K562 (cell line): ENCODE measurements at regions not wholly inside any gene's neighbourhood (a gene's known extent, or its start where the extent isn't known, plus 50 kb on each side); places are given as distances from the start of the nearest gene placed in this dataset.

Source experiments
- ATAC-seq: fragments of 200-7000 bp; cut with Tn5 transposase; 3 replicates; pipeline ENCODE4 v1.9.1; 2020; ENCODE audit warnings: moderate library complexity
- BruUV-seq: library from RNA; stranded (reverse); fragments of 400-500 nt; replicated peaks from 2 replicates; lab custom pipeline; 2021; lab: Mats Ljungman, UMichigan
- CTCF ChIA-PET: fragments of 300-600 bp; formaldehyde crosslinking; extraction: SDS; loops from one replicate; lab custom pipeline; 2021; ENCODE audit warnings: low intra/inter-chr PET ratio; lab: Yijun Ruan, JAX
- POLR2A ChIA-PET: fragments of 300-600, 350-650 bp; sonication (Branson Sonifier 250); formaldehyde crosslinking; extraction: SDS; loops from one replicate; lab custom pipeline; 2021; ENCODE audit warnings: antibody characterized with exemption, inconsistent platforms; lab: Yijun Ruan, JAX
- DNase-seq, 4 experiments: peaks; one replicate each; pipeline versions ENCODE4 v3.0.0 to v3.0.0-alpha.2; 2011 to 2018; ENCODE audit warnings: low spot score in 3 of 4, mixed read lengths in 3 of 4; ENCODE audit errors: extremely low read depth in 1 of 4
- FAIRE-seq: peaks from 2 replicates; lab custom pipeline; 2011; peaks lifted over from hg19 to GRCh38; lab: Jason Lieb, UNC
- H2AFZ ChIP-seq: 2 replicates; pipeline ENCODE4 v1.6.0; 2011; ENCODE audit warnings: low read depth, low read length, control low read depth, inconsistent platforms
- H3K27ac ChIP-seq: fragments of 200-600 bp; 3 replicates; pipeline ENCODE4 v1.8.0; 2011; ENCODE audit warnings: low read depth, mild to moderate bottlenecking, control low read depth, inconsistent platforms, low read length, moderate library complexity, mixed read lengths; ENCODE audit errors: extremely low read depth
- H3K27me3 ChIP-seq, 2 experiments: fragments of 300-600 bp in 1 of 2; 2 replicates in 1 of 2; 3 replicates in 1 of 2; pipeline versions ENCODE4 v1.6.0 to v1.8.0; 2011; ENCODE audit warnings: inconsistent platforms in 2 of 2, low read length in 2 of 2, mild to moderate bottlenecking in 1 of 2, mixed read lengths in 1 of 2, moderate library complexity in 1 of 2; ENCODE audit not compliant: control insufficient read depth in 2 of 2, insufficient read depth in 2 of 2
- H3K36me3 ChIP-seq: fragments of 300-600 bp; 3 replicates; pipeline ENCODE4 v1.8.0; 2011; ENCODE audit warnings: mild to moderate bottlenecking, low read length, inconsistent platforms; ENCODE audit not compliant: control insufficient read depth, insufficient read depth
- H3K4me1 ChIP-seq, 2 experiments: fragments of 200-600 bp in 1 of 2; replicated peaks in 1 of 2; 2 replicates in 1 of 2; 3 replicates in 1 of 2; pipeline versions ENCODE4 v1.5.1 to v1.8.0; 2011; ENCODE audit warnings: inconsistent platforms in 2 of 2, low read length in 2 of 2, mild to moderate bottlenecking in 1 of 2, mixed read lengths in 1 of 2, moderate library complexity in 1 of 2; ENCODE audit not compliant: control insufficient read depth in 2 of 2, insufficient read depth in 2 of 2
- H3K4me2 ChIP-seq: 2 replicates; pipeline ENCODE4 v1.6.1; 2011; ENCODE audit warnings: low read length, control low read depth, inconsistent platforms, mixed read lengths; ENCODE audit not compliant: insufficient read depth
- H3K4me3 ChIP-seq: fragments of 200-600 bp; sonication (generic), shearing (Covaris generic); 2 replicates; pipeline ENCODE4 v1.5.1; 2016; ENCODE audit warnings: control low read depth, inconsistent platforms
- H3K79me2 ChIP-seq: fragments of 200-600 bp; 3 replicates; pipeline ENCODE4 v1.8.0; 2011; ENCODE audit warnings: low read length, inconsistent platforms; ENCODE audit not compliant: control insufficient read depth, insufficient read depth
- H3K9ac ChIP-seq, 2 experiments: 2 replicates each; pipeline versions ENCODE4 v1.6.0 to v1.6.1; 2011; ENCODE audit warnings: low read depth in 2 of 2, low read length in 2 of 2, control low read depth in 1 of 2, inconsistent platforms in 1 of 2, mild to moderate bottlenecking in 1 of 2, mixed read lengths in 1 of 2; ENCODE audit not compliant: insufficient read depth in 1 of 2
- H3K9me1 ChIP-seq: one replicate; pipeline ENCODE4 v1.6.0; 2011; ENCODE audit warnings: inconsistent platforms, mild to moderate bottlenecking, low read length, moderate library complexity; ENCODE audit not compliant: control insufficient read depth, insufficient read depth
- H3K9me3 ChIP-seq: replicated peaks from 2 replicates; pipeline ENCODE4 v1.5.1; 2011; ENCODE audit warnings: low read depth, low read length, inconsistent platforms; ENCODE audit not compliant: control insufficient read depth, insufficient read depth
- H4K20me1 ChIP-seq: replicated peaks from 2 replicates; pipeline ENCODE4 v1.6.1; 2011; ENCODE audit warnings: low read length, inconsistent platforms, mixed read lengths; ENCODE audit not compliant: control insufficient read depth, insufficient read depth
- EWSR1 ChIP-seq: fragments of 450-650 bp; IDR thresholded peaks from 2 replicates; pipeline ENCODE4 v1.6.1; 2018; ENCODE audit warnings: borderline replicate concordance, mild to moderate bottlenecking, low read depth, moderate library complexity; ENCODE audit not compliant: partially characterized antibody
- EZH2 ChIP-seq: IDR thresholded peaks from 2 replicates; pipeline ENCODE4 v1.6.1; 2012; ENCODE audit warnings: low read depth, mild to moderate bottlenecking, inconsistent platforms, low read length, borderline replicate concordance
- KHSRP ChIP-seq: fragments of 450-650 bp; IDR thresholded peaks from 2 replicates; pipeline ENCODE4 v1.6.1; 2017
- MTA2 ChIP-seq: fragments of 450-650 bp; IDR thresholded peaks from 2 replicates; pipeline ENCODE4 v1.6.1; 2016; ENCODE audit warnings: low read depth
- NCOA1 ChIP-seq: fragments of 450-650 bp; IDR thresholded peaks from 2 replicates; pipeline ENCODE4 v1.6.1; 2016; ENCODE audit warnings: low read depth
- POLR3A ChIP-seq: IDR thresholded peaks from 2 replicates; pipeline ENCODE4 v1.6.1; 2011; ENCODE audit warnings: borderline replicate concordance, mild to moderate bottlenecking, moderate library complexity; ENCODE audit not compliant: insufficient read length, insufficient read depth; ENCODE audit errors: extremely low read depth
- SAFB2 ChIP-seq: fragments of 200-400 bp; formaldehyde crosslinking; IDR thresholded peaks from 2 replicates; pipeline ENCODE4 v1.6.1; 2018; ENCODE audit warnings: borderline replicate concordance, low read length, low read depth, moderate library complexity; ENCODE audit not compliant: severe bottlenecking
- ZNF282 ChIP-seq: sonication (generic); formaldehyde crosslinking; IDR thresholded peaks from 2 replicates; pipeline ENCODE4 v1.8.1; 2023; ENCODE audit warnings: missing genetic modification reagents
- ZNF311 ChIP-seq: fragments of 250-450 bp; sonication (Bioruptor Pico); IDR thresholded peaks from 2 replicates; pipeline ENCODE4 v1.4.0; 2020; ENCODE audit warnings: mild to moderate bottlenecking, moderate library complexity
- ZNF41 ChIP-seq: fragments of 250-450 bp; sonication (Bioruptor Pico); conservative IDR thresholded peaks from 2 replicates; pipeline ENCODE4 v1.4.0; 2020; ENCODE audit warnings: mild to moderate bottlenecking
- ZNF584 ChIP-seq: fragments of 200-800 bp; sonication (Bioruptor generic); IDR thresholded peaks from 2 replicates; pipeline ENCODE4 v1.6.1; 2016; ENCODE audit warnings: low read depth, mild to moderate bottlenecking, missing genetic modification characterization, missing compliant biosample characterization
- WGBS: fragments of 100-300 bp; shearing (Covaris generic); methylation state at CpG from one replicate; pipeline ENCODE4 v1.1.6; 2016; ENCODE audit warnings: low coverage, mixed read lengths; ENCODE audit not compliant: insufficient coverage; ENCODE audit errors: missing lambda C conversion rate; 5-methylcytosine and 5-hydroxymethylcytosine counted together
- in situ Hi-C: fragments of 300-500 bp; cut with MboI; formaldehyde crosslinking; loops from 4 replicates; pipeline ENCODE4 v1.15.0; 2018; ENCODE audit warnings: inconsistent platforms, mixed read lengths
- intact Hi-C: fragments of 100-400 bp; cut with micrococcal nuclease; formaldehyde crosslinking; loops from 2 replicates; pipeline ENCODE4 v1.14.2; 2022
- TF ChIP-seq, protein P1 (sequence below): sonication (generic); formaldehyde crosslinking; IDR thresholded peaks from 2 replicates; pipeline ENCODE4 v1.5.0; 2020; ENCODE audit warnings: missing genetic modification reagents
- TF ChIP-seq, protein P2 (sequence below): fragments of 250-450 bp; sonication (Bioruptor Pico); IDR thresholded peaks from 2 replicates; pipeline ENCODE4 v1.8.0; 2022; ENCODE audit warnings: inconsistent platforms, mild to moderate bottlenecking, moderate library complexity, borderline replicate concordance
- TF ChIP-seq, protein P3 (sequence below): fragments of 450-650 bp; formaldehyde crosslinking; IDR thresholded peaks from 2 replicates; pipeline ENCODE4 v1.4.0; 2020; ENCODE audit warnings: mild to moderate bottlenecking, mixed read lengths
- TF ChIP-seq, protein P4 (sequence below): fragments of 250-450 bp; sonication (Bioruptor Pico); IDR thresholded peaks from 2 replicates; pipeline ENCODE4 v1.5.0; 2022; ENCODE audit warnings: mild to moderate bottlenecking

GRCh38 chr14:97730706-97731105 lies 933.5 kb downstream of the VRK1 start (continued):
- no peak for TF ChIP-seq ZNF584
- no peak for TF ChIP-seq NCOA1
- TF ChIP-seq EWSR1: no peak
- no peak for TF ChIP-seq SAFB2
- TF ChIP-seq EZH2: no peak
- TF ChIP-seq ZNF41 (CRISPR knock-in tag): no peak
- no peak for TF ChIP-seq MTA2
- TF ChIP-seq, protein P1, sequence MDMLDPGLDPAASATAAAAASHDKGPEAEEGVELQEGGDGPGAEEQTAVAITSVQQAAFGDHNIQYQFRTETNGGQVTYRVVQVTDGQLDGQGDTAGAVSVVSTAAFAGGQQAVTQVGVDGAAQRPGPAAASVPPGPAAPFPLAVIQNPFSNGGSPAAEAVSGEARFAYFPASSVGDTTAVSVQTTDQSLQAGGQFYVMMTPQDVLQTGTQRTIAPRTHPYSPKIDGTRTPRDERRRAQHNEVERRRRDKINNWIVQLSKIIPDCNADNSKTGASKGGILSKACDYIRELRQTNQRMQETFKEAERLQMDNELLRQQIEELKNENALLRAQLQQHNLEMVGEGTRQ (CRISPR knock-in tag): no peak
- TF ChIP-seq, protein P2, sequence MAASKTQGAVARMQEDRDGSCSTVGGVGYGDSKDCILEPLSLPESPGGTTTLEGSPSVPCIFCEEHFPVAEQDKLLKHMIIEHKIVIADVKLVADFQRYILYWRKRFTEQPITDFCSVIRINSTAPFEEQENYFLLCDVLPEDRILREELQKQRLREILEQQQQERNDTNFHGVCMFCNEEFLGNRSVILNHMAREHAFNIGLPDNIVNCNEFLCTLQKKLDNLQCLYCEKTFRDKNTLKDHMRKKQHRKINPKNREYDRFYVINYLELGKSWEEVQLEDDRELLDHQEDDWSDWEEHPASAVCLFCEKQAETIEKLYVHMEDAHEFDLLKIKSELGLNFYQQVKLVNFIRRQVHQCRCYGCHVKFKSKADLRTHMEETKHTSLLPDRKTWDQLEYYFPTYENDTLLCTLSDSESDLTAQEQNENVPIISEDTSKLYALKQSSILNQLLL (CRISPR knock-in tag): no peak
- TF ChIP-seq KHSRP: no peak

DNA sequence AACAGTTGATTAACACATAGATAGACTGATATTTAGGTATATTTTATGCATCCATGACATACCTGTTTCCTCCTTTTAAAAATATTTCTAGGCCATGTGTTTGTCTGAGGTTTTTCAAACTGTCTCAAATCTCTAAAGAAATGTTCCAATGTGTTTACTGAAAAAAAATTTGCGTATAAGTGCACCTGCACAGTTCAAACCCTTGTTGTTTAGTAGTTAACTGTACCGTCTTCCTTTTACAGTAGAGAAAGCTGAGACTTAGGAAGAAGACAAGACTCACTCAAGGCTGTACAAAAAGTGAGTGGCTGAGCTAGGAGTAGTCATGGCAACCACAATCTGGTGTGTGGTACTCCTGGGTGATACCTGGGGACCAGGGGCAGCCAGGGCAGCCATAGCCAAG lies 934.6 kb downstream of the VRK1 start:
- CTCF ChIA-PET: no interaction called here
- no peaks in the 10 kb centered on the region for H3K79me2 ChIP-seq
- ATAC-seq: no peak
- TF ChIP-seq, protein P3, sequence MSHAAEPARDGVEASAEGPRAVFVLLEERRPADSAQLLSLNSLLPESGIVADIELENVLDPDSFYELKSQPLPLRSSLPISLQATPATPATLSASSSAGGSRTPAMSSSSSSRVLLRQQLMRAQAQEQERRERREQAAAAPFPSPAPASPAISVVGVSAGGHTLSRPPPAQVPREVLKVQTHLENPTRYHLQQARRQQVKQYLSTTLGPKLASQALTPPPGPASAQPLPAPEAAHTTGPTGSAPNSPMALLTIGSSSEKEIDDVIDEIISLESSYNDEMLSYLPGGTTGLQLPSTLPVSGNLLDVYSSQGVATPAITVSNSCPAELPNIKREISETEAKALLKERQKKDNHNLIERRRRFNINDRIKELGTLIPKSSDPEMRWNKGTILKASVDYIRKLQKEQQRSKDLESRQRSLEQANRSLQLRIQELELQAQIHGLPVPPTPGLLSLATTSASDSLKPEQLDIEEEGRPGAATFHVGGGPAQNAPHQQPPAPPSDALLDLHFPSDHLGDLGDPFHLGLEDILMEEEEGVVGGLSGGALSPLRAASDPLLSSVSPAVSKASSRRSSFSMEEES (CRISPR knock-in tag): no peak
- TF ChIP-seq POLR3A (no peak), ZNF282 (CRISPR knock-in tag) (no peak), ZNF311 (no peak)
- TF ChIP-seq, protein P4, sequence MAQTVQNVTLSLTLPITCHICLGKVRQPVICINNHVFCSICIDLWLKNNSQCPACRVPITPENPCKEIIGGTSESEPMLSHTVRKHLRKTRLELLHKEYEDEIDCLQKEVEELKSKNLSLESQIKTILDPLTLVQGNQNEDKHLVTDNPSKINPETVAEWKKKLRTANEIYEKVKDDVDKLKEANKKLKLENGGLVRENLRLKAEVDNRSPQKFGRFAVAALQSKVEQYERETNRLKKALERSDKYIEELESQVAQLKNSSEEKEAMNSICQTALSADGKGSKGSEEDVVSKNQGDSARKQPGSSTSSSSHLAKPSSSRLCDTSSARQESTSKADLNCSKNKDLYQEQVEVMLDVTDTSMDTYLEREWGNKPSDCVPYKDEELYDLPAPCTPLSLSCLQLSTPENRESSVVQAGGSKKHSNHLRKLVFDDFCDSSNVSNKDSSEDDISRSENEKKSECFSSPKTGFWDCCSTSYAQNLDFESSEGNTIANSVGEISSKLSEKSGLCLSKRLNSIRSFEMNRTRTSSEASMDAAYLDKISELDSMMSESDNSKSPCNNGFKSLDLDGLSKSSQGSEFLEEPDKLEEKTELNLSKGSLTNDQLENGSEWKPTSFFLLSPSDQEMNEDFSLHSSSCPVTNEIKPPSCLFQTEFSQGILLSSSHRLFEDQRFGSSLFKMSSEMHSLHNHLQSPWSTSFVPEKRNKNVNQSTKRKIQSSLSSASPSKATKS (CRISPR knock-in tag): no peak
- TF ChIP-seq, all 486 proteins: peak for 0
- no TSS peak for BruUV-seq
- POLR2A ChIA-PET: no interaction called here
- FAIRE-seq (no peak), DNase-seq (no peak)
- H3K4me3 ChIP-seq: no peak overlapping the region
- no peak overlapping the region for H3K4me2 ChIP-seq
- no peaks in the 10 kb centered on the region for H3K36me3 ChIP-seq
- H3K4me1 ChIP-seq: no peaks in the 10 kb centered on the region
- in situ Hi-C loops (no loop called here), intact Hi-C loops (no loop called here)
- no peak overlapping the region for H3K27ac ChIP-seq
- H3K9me3 ChIP-seq: no peaks in the 10 kb centered on the region
- H3K9me1 ChIP-seq: no peaks in the 10 kb centered on the region
- no peak overlapping the region for H3K9ac ChIP-seq
- H4K20me1 ChIP-seq: no peaks in the 10 kb centered on the region
- H2AFZ ChIP-seq: no peak overlapping the region
- WGBS: 0% methylated on average over 2 of the region's 2 CpGs
- no peaks in the 10 kb centered on the region for H3K27me3 ChIP-seq
